ENCODE measurements at regions not wholly inside any gene's neighbourhood (a gene's known extent, or its start where the extent isn't known, plus 50 kb on each side); places are given as distances from the start of the nearest gene placed in this dataset.
"Not testable (repeated sequence)": the region's sequence is repeated elsewhere in the genome, so short reads cannot be mapped to it uniquely, and the experiment has no call there.

- no peak for DNase-seq (ENCODE audit: low read depth)
- no peak overlapping the region for H3K4me3 ChIP-seq (ENCODE audit: low read depth, low read length)
- no peak for TF ChIP-seq CTCF (IDR thresholded peaks at IDR 0.05; ENCODE audit: low read depth, low read length, missing control alignments)
Measured at GRCh38 chrX:155747520-155747919, 133.6 kb upstream of the VAMP7 start.

GRCh38 chrX:155745792-155746191 is 133.0 kb upstream of the TMLHE start:
- no peak for DNase-seq (ENCODE audit: low read depth)
- no peak overlapping the region for H3K4me3 ChIP-seq (ENCODE audit: low read depth, low read length)
- no peak for TF ChIP-seq CTCF (IDR thresholded peaks at IDR 0.05; ENCODE audit: low read depth, low read length, missing control alignments)

- no peak for DNase-seq (ENCODE audit: low read depth)
- H3K4me3 ChIP-seq (ENCODE audit: low read depth, low read length) = no peak overlapping the region
- TF ChIP-seq CTCF (IDR thresholded peaks at IDR 0.05; ENCODE audit: low read depth, low read length, missing control alignments) = no peak
Measured at GRCh38 chrX:155744534-155744933, 131.8 kb upstream of the TMLHE start.

GRCh38 chrX:155728335-155728734 is 115.6 kb upstream of the TMLHE start:
- DNase-seq (ENCODE audit: low read depth); H3K4me3 ChIP-seq (ENCODE audit: low read depth, low read length): not testable (repeated sequence)

- TF ChIP-seq CTCF (IDR thresholded peaks at IDR 0.05; ENCODE audit: low read depth, low read length, missing control alignments) = no peak
- no peak for DNase-seq (ENCODE audit: low read depth)
- no peak overlapping the region for H3K4me3 ChIP-seq (ENCODE audit: low read depth, low read length)
Measured at GRCh38 chrX:155718972-155719586, 106.3 kb upstream of the TMLHE start.

- H3K4me3 ChIP-seq (ENCODE audit: low read depth, low read length) = no peak overlapping the region
- no peak for DNase-seq (ENCODE audit: low read depth)
- TF ChIP-seq CTCF (IDR thresholded peaks at IDR 0.05; ENCODE audit: low read depth, low read length, missing control alignments) = no peak
Measured at GRCh38 chrX:155715141-155715540, 102.4 kb upstream of the TMLHE start.

- no peak overlapping the region for H3K4me3 ChIP-seq (ENCODE audit: low read depth, low read length)
- DNase-seq (ENCODE audit: low read depth) = no peak
- no peak for TF ChIP-seq CTCF (IDR thresholded peaks at IDR 0.05; ENCODE audit: low read depth, low read length, missing control alignments)
Measured at GRCh38 chrX:155695419-155695818, 82.7 kb upstream of the TMLHE start.
